D341Med (cell line): ENCODE measurements at regions not wholly inside any gene's neighbourhood (a gene's known extent, or its start where the extent isn't known, plus 50 kb on each side); places are given as distances from the start of the nearest gene placed in this dataset.

Source experiments
- DNase-seq: peaks from one replicate; pipeline ENCODE4 v3.0.0; 2012; ENCODE audit warnings: low spot score

GRCh38 chr22:47372596-47373385, 610.3 kb downstream of the TBC1D22A start:
- no peak for DNase-seq

- DNase-seq = no peak
Observed at GRCh38 chr22:47372111-47372581, 609.7 kb downstream of the TBC1D22A start.

GRCh38 chr22:47371263-47372090, 609.0 kb downstream of the TBC1D22A start:
- DNase-seq = no peak

- DNase-seq = no peak
Observed at GRCh38 chr22:47370448-47371262, 608.2 kb downstream of the TBC1D22A start.

GRCh38 chr22:47369431-47370015, 607.1 kb downstream of the TBC1D22A start:
- DNase-seq = no peak

- no peak for DNase-seq
Observed at GRCh38 chr22:47369020-47369419, 606.6 kb downstream of the TBC1D22A start.

- DNase-seq = no peak
Observed at GRCh38 chr22:47367993-47368945, 605.8 kb downstream of the TBC1D22A start.

- DNase-seq = no peak
Observed at GRCh38 chr22:47367107-47367690, 604.7 kb downstream of the TBC1D22A start.

- no peak for DNase-seq
Observed at GRCh38 chr22:47366026-47366767, 603.7 kb downstream of the TBC1D22A start.

- DNase-seq = no peak
Observed at GRCh38 chr22:47361247-47361646, 598.8 kb downstream of the TBC1D22A start.

GRCh38 chr22:47357493-47357892, 595.0 kb downstream of the TBC1D22A start:
- no peak for DNase-seq

GRCh38 chr22:47357086-47357485, 594.6 kb downstream of the TBC1D22A start:
- no peak for DNase-seq

GRCh38 chr22:47356511-47357011, 594.1 kb downstream of the TBC1D22A start:
- peak; percentile 7 for DNase-seq

GRCh38 chr22:47355776-47356510, 593.5 kb downstream of the TBC1D22A start:
- DNase-seq = peak; percentile 17

GRCh38 chr22:47355388-47355725, 592.9 kb downstream of the TBC1D22A start:
- DNase-seq = peak; percentile 8

GRCh38 chr22:47354668-47355387, 592.4 kb downstream of the TBC1D22A start:
- DNase-seq = peak; percentile 11

GRCh38 chr22:47352920-47353700, 590.7 kb downstream of the TBC1D22A start:
- DNase-seq = peak; percentile 9
